ENCODE measurements at regions not wholly inside any gene's neighbourhood (a gene's known extent, or its start where the extent isn't known, plus 50 kb on each side); places are given as distances from the start of the nearest gene placed in this dataset.

DNA sequence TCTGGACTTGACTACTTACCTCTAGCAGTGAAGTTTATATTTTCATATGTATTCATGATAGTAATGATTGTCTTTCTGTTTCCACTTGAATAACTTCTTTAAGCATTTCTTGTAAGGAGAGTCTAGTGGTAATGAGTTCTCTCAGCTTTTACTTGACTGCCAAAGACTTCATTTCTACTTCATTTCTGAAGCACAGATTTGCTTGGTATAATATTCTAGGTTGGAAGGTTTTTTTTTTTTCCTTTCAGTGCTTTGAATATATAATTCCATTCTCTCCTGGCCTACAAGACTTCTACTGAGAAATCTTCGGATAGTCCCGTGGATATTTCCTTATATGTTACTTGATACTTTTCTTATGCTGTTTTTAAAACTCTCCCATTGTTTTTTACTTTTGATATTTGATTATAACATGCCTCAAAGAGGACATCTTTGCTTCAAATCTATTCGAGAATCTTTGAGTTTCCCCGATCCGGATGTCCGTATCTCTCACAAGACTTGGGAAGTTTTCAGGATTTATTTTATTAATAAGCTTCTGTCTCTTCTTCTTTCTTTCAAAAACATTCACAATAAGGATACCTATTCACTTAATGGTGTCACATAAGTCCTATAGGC, 1560.0 kb downstream of the PCDH9 start:
- no peaks in the 10 kb centered on the region for H3K23me2 ChIP-seq (ENCODE audit: insufficient read length, low read depth, low read length, poor library complexity, severe bottlenecking)
- H2AFZ ChIP-seq (ENCODE audit: low read length) = no peak overlapping the region
- H3K4me2 ChIP-seq (ENCODE audit: insufficient read depth, insufficient read length, low read length) = no peak overlapping the region
- TF ChIP-seq, protein P1, sequence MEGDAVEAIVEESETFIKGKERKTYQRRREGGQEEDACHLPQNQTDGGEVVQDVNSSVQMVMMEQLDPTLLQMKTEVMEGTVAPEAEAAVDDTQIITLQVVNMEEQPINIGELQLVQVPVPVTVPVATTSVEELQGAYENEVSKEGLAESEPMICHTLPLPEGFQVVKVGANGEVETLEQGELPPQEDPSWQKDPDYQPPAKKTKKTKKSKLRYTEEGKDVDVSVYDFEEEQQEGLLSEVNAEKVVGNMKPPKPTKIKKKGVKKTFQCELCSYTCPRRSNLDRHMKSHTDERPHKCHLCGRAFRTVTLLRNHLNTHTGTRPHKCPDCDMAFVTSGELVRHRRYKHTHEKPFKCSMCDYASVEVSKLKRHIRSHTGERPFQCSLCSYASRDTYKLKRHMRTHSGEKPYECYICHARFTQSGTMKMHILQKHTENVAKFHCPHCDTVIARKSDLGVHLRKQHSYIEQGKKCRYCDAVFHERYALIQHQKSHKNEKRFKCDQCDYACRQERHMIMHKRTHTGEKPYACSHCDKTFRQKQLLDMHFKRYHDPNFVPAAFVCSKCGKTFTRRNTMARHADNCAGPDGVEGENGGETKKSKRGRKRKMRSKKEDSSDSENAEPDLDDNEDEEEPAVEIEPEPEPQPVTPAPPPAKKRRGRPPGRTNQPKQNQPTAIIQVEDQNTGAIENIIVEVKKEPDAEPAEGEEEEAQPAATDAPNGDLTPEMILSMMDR (conservative IDR thresholded peaks at IDR 0.05) = no peak
- no peak overlapping the region for H3K9ac ChIP-seq (ENCODE audit: extremely low read depth, insufficient read length, low read length)
- no peak overlapping the region for H2BK20ac ChIP-seq (ENCODE audit: low read depth, low read length, poor library complexity, severe bottlenecking)
- no peak overlapping the region for H4K8ac ChIP-seq (replicated peaks; ENCODE audit: insufficient read length, low read depth, low read length)
- no peaks in the 10 kb centered on the region for H3K9me3 ChIP-seq (ENCODE audit: control insufficient read depth, low read depth, low read length)
- H3K14ac ChIP-seq (ENCODE audit: insufficient read depth, low read length) = no peak overlapping the region
- no peak overlapping the region for H3K18ac ChIP-seq (ENCODE audit: insufficient read length, low read depth, low read length)
- Mint-ChIP-seq H3K4me1 (no peaks in the 10 kb centered on the region), H3K27ac (no peak overlapping the region), H3K9me3 (peaks cover 14 to 20% of the 10 kb centered on the region in 2 experiments; a peak in 4 of 5 replicates), H3K4me3 (no peak overlapping the region), H3K36me3 (ENCODE audit: insufficient read depth in 1 of 3, low read depth in 3 of 3) (peaks cover 0 to 4% (median 4%) of the 10 kb centered on the region in 3 experiments; a peak in 6 of 7 replicates), H3K27me3 (ENCODE audit: low read depth) (peaks cover 3% of the 10 kb centered on the region; the same call in 1 of the 2 replicates)
- H2BK15ac ChIP-seq (ENCODE audit: low read depth, low read length) = no peak overlapping the region
- no peaks in the 10 kb centered on the region for H4K20me1 ChIP-seq (ENCODE audit: control insufficient read depth, insufficient read depth, insufficient read length)
- H3K27ac ChIP-seq (ENCODE audit: insufficient read length, low read depth, low read length) = no peak overlapping the region
- no peak overlapping the region for H3K56ac ChIP-seq (ENCODE audit: insufficient read length, low read depth, low read length)
- no peak overlapping the region for H2BK5ac ChIP-seq (ENCODE audit: insufficient read length, low read length)
- no peak overlapping the region for H2BK120ac ChIP-seq (ENCODE audit: low read depth, low read length, poor library complexity, severe bottlenecking)
- no peak overlapping the region for H3T11ph ChIP-seq (ENCODE audit: low read length)
- H4K91ac ChIP-seq (ENCODE audit: insufficient read length, low read depth, low read length) = no peak overlapping the region
- H3K79me1 ChIP-seq (ENCODE audit: insufficient read depth, low read depth, low read length, poor library complexity, severe bottlenecking) = no peaks in the 10 kb centered on the region
- no peak overlapping the region for H2BK12ac ChIP-seq (ENCODE audit: insufficient read length, low read depth, low read length)
- no peaks in the 10 kb centered on the region for H3K27me3 ChIP-seq (ENCODE audit: insufficient read depth, low read length)
- no peak overlapping the region for H3K23ac ChIP-seq (ENCODE audit: insufficient read length, low read depth, low read length)
- H2AK5ac ChIP-seq (ENCODE audit: insufficient read length, low read length) = no peak overlapping the region
- H3K4ac ChIP-seq (ENCODE audit: low read depth, low read length) = no peak overlapping the region
- no peaks in the 10 kb centered on the region for H3K4me1 ChIP-seq (ENCODE audit: insufficient read depth, low read length)
- no peak for DNase-seq
- H4K5ac ChIP-seq (ENCODE audit: insufficient read length, low read depth, low read length) = no peak overlapping the region
- H3K79me2 ChIP-seq (ENCODE audit: insufficient read depth, low read length) = no peaks in the 10 kb centered on the region
- WGBS (ENCODE audit: extremely low coverage, insufficient read length, low lambda C conversion rate) = no CpG with 5 or more reads among the region's 6 CpGs
